A673 (cell line): ENCODE measurements at regions not wholly inside any gene's neighbourhood (a gene's known extent, or its start where the extent isn't known, plus 50 kb on each side); places are given as distances from the start of the nearest gene placed in this dataset.

ENCODE experiments used
- BruUV-seq: library from RNA; stranded (reverse); fragments of 400-500 nt; replicated peaks from 2 replicates; lab custom pipeline; 2021; lab: Mats Ljungman, UMichigan
- CTCF ChIA-PET: fragments of 300-600 bp; sonication (Branson Sonifier 250); formaldehyde crosslinking; loops from one replicate; lab custom pipeline; 2022; ENCODE audit warnings: antibody characterized with exemption; lab: Charles Lee
- POLR2A ChIA-PET: fragments of 300-600 bp; sonication (Branson Sonifier 250); formaldehyde crosslinking; loops from one replicate; lab custom pipeline; 2022; ENCODE audit warnings: antibody characterized with exemption; ENCODE audit not compliant: low non-redundant PET; lab: Charles Lee
- DNase-seq: peaks from one replicate; pipeline ENCODE4 v3.0.0-alpha.2; 2015; ENCODE audit warnings: low spot score
- H3K27ac ChIP-seq: fragments of 200-600 bp; sonication (generic); 2 replicates; pipeline ENCODE4 v1.5.1; 2016; ENCODE audit warnings: mixed run types, low read depth, mild to moderate bottlenecking, mixed read lengths, antibody characterized with exemption, low read length; ENCODE audit not compliant: poor library complexity, severe bottlenecking
- H3K27me3 ChIP-seq: fragments of 200-600 bp; sonication (generic); replicated peaks from 2 replicates; pipeline ENCODE4 v1.6.1; 2017; ENCODE audit warnings: mixed run types, low read depth, mild to moderate bottlenecking, mixed read lengths, antibody characterized with exemption, low read length; ENCODE audit not compliant: insufficient read depth, poor library complexity
- H3K36me3 ChIP-seq: fragments of 200-600 bp; sonication (generic); 2 replicates; pipeline ENCODE4 v1.6.1; 2016; ENCODE audit warnings: mixed run types, mild to moderate bottlenecking, mixed read lengths, antibody characterized with exemption, low read length; ENCODE audit not compliant: insufficient read depth, poor library complexity, severe bottlenecking
- H3K4me1 ChIP-seq: fragments of 200-600 bp; sonication (generic); 2 replicates; pipeline ENCODE4 v1.6.1; 2017; ENCODE audit warnings: mixed run types, mild to moderate bottlenecking, mixed read lengths, antibody characterized with exemption, low read length; ENCODE audit not compliant: insufficient read depth, poor library complexity, severe bottlenecking
- H3K4me3 ChIP-seq: fragments of 200-600 bp; sonication (generic); 2 replicates; pipeline ENCODE4 v1.5.1; 2016; ENCODE audit warnings: low read depth, mixed run types, mild to moderate bottlenecking, mixed read lengths, low read length; ENCODE audit not compliant: poor library complexity, severe bottlenecking
- H3K9me3 ChIP-seq: fragments of 200-600 bp; sonication (generic); 2 replicates; pipeline ENCODE4 v1.6.1; 2016; ENCODE audit warnings: mixed run types, low read depth, mild to moderate bottlenecking, mixed read lengths, antibody characterized with exemption, low read length; ENCODE audit not compliant: poor library complexity, severe bottlenecking
- EZH2 ChIP-seq: fragments of 200-600 bp; sonication (generic); IDR thresholded peaks from 2 replicates; pipeline ENCODE4 v1.6.1; 2017; ENCODE audit warnings: borderline replicate concordance, low read depth, mild to moderate bottlenecking, mixed read lengths, antibody characterized with exemption, low read length; ENCODE audit not compliant: poor library complexity, severe bottlenecking
- intact Hi-C: fragments of 100-400 bp; cut with micrococcal nuclease; formaldehyde crosslinking; loops from one replicate; pipeline ENCODE4 v1.10.0; 2022; ENCODE audit not compliant: unreplicated experiment
- TF ChIP-seq, protein P1 (sequence below): fragments of 300-800, 200-600 bp; sonication (generic); conservative IDR thresholded peaks from 2 replicates; pipeline ENCODE4 v1.5.1; 2017; ENCODE audit warnings: low read depth, mild to moderate bottlenecking, antibody characterized with exemption, low read length, moderate library complexity, mixed read lengths

DNA sequence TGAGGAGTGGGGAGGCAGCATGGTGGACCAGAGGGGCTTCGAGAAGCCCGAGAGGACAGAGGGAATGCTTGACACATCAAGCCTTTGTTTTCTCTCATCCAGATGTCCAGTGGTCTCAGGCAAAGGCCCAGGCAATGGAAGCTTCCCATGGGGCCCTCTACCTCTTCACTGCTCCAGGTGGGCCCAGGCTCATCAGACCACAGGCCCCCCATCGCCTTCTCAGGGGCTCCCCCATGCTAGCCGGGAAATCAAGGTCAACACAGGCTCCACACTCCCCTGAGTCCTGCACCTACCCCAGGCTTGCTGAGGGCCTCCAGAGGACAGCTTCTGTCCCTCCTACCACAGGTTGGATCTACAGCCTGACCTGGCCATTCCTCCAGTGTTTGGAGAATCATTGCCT, 157.5 kb downstream of the CHST1 start:
- no TSS peak for BruUV-seq
- no peak for TF ChIP-seq EZH2
- TF ChIP-seq, protein P1, sequence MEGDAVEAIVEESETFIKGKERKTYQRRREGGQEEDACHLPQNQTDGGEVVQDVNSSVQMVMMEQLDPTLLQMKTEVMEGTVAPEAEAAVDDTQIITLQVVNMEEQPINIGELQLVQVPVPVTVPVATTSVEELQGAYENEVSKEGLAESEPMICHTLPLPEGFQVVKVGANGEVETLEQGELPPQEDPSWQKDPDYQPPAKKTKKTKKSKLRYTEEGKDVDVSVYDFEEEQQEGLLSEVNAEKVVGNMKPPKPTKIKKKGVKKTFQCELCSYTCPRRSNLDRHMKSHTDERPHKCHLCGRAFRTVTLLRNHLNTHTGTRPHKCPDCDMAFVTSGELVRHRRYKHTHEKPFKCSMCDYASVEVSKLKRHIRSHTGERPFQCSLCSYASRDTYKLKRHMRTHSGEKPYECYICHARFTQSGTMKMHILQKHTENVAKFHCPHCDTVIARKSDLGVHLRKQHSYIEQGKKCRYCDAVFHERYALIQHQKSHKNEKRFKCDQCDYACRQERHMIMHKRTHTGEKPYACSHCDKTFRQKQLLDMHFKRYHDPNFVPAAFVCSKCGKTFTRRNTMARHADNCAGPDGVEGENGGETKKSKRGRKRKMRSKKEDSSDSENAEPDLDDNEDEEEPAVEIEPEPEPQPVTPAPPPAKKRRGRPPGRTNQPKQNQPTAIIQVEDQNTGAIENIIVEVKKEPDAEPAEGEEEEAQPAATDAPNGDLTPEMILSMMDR, result no peak
- H3K4me1 ChIP-seq, result no peaks in the 10 kb centered on the region
- ChIA-PET CTCF (no interaction called here), POLR2A (no interaction called here)
- H3K4me3 ChIP-seq, result no peak overlapping the region
- peaks cover 7% of the 10 kb centered on the region for H3K9me3 ChIP-seq
- no peaks in the 10 kb centered on the region for H3K27me3 ChIP-seq
- intact Hi-C loops, result no loop called here
- no peak for DNase-seq
- H3K27ac ChIP-seq, result no peak overlapping the region
- no peaks in the 10 kb centered on the region for H3K36me3 ChIP-seq

DNA sequence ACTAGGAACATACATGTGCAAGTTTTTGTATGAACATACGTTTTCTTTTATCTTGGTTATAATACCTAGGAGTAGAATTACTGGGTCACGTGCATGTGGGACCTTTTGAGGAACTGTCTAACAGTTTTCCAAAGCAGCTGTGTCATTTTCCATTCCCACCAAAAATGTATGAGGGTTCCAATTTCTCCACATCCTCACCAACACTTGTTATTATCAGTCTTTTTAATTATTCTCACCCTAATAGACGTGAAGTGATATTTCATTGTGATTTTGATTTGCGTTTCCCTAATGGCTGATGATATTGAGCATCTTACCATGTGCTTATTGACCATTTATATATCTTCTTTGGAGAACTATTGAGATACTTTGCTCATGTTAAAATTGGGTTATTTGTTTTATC, 162.1 kb downstream of the CHST1 start:
- no TSS peak for BruUV-seq
- intact Hi-C loops, result no loop called here
- ChIA-PET CTCF (no interaction called here), POLR2A (no interaction called here)
- no peak overlapping the region for H3K4me3 ChIP-seq
- peaks cover 7% of the 10 kb centered on the region for H3K9me3 ChIP-seq
- no peak for DNase-seq
- no peaks in the 10 kb centered on the region for H3K36me3 ChIP-seq
- TF ChIP-seq, protein P1, result no peak
- no peak for TF ChIP-seq EZH2
- H3K27me3 ChIP-seq, result peaks cover under 1% of the 10 kb centered on the region
- H3K4me1 ChIP-seq, result no peaks in the 10 kb centered on the region
- H3K27ac ChIP-seq, result no peak overlapping the region

DNA sequence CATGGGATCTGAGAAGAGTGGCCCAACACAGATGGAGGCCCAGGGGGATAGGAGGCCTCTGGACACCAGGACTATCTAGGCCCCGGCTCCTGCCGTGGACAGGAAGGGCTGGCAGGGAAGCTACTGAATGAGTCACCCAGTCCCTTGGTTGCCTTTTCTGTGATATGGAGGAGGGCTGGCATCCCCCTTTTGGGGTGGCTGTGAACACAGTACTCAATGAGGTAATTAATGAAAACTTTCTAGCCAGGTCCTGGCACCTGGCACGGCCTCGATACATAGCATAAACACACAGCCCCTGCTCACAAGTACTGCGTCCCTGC, 163.2 kb downstream of the CHST1 start:
- intact Hi-C loops, result no loop called here
- POLR2A ChIA-PET, result no interaction called here

More for the DNA sequence above, 163.2 kb downstream of the CHST1 start:
- no peak overlapping the region for H3K4me3 ChIP-seq
- no TSS peak for BruUV-seq
- peaks cover 12% of the 10 kb centered on the region for H3K27me3 ChIP-seq
- no peaks in the 10 kb centered on the region for H3K4me1 ChIP-seq
- TF ChIP-seq EZH2, result no peak
- TF ChIP-seq, protein P1, result no peak
- DNase-seq, result no peak
- no peak overlapping the region for H3K27ac ChIP-seq
- CTCF ChIA-PET, result no interaction called here
- H3K36me3 ChIP-seq, result no peaks in the 10 kb centered on the region
- H3K9me3 ChIP-seq, result peaks cover 7% of the 10 kb centered on the region
